ENCODE measurements at regions not wholly inside any gene's neighbourhood (a gene's known extent, or its start where the extent isn't known, plus 50 kb on each side); places are given as distances from the start of the nearest gene placed in this dataset.

DNA sequence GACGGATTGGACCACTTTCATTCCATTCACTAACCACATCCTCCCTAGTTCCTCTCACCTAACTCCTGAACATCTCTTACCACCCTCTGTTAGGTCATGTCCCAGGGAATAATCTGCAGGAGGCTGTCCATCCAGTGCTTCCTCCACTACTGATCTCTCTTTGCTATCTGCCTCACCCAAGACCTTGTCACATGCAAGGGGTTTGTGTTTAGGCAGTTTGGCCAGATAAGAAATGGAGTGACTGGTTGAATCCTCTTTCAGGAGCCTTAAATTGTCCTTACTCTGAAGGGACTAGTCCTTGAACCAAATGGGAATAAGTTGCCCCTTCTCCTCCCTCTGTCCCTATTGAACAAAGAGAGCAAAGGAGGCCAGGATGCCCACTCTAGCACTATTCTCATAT is 249.2 kb upstream of the BTG1 start:
- TF ChIP-seq RARB (CRISPR knock-in tag; IDR thresholded peaks at IDR 0.05) (no peak), ARNTL (CRISPR knock-in tag; IDR thresholded peaks at IDR 0.05; ENCODE audit: borderline replicate concordance, low read depth) (no peak), SNAI2 (CRISPR knock-in tag; IDR thresholded peaks at IDR 0.05) (no peak)
- TF ChIP-seq, protein P1, sequence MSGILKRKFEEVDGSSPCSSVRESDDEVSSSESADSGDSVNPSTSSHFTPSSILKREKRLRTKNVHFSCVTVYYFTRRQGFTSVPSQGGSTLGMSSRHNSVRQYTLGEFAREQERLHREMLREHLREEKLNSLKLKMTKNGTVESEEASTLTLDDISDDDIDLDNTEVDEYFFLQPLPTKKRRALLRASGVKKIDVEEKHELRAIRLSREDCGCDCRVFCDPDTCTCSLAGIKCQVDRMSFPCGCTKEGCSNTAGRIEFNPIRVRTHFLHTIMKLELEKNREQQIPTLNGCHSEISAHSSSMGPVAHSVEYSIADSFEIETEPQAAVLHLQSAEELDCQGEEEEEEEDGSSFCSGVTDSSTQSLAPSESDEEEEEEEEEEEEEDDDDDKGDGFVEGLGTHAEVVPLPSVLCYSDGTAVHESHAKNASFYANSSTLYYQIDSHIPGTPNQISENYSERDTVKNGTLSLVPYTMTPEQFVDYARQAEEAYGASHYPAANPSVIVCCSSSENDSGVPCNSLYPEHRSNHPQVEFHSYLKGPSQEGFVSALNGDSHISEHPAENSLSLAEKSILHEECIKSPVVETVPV (CRISPR knock-in tag; IDR thresholded peaks at IDR 0.05): no peak
- TF ChIP-seq, protein P2, sequence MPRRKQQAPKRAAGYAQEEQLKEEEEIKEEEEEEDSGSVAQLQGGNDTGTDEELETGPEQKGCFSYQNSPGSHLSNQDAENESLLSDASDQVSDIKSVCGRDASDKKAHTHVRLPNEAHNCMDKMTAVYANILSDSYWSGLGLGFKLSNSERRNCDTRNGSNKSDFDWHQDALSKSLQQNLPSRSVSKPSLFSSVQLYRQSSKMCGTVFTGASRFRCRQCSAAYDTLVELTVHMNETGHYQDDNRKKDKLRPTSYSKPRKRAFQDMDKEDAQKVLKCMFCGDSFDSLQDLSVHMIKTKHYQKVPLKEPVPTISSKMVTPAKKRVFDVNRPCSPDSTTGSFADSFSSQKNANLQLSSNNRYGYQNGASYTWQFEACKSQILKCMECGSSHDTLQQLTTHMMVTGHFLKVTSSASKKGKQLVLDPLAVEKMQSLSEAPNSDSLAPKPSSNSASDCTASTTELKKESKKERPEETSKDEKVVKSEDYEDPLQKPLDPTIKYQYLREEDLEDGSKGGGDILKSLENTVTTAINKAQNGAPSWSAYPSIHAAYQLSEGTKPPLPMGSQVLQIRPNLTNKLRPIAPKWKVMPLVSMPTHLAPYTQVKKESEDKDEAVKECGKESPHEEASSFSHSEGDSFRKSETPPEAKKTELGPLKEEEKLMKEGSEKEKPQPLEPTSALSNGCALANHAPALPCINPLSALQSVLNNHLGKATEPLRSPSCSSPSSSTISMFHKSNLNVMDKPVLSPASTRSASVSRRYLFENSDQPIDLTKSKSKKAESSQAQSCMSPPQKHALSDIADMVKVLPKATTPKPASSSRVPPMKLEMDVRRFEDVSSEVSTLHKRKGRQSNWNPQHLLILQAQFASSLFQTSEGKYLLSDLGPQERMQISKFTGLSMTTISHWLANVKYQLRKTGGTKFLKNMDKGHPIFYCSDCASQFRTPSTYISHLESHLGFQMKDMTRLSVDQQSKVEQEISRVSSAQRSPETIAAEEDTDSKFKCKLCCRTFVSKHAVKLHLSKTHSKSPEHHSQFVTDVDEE (CRISPR knock-in tag; IDR thresholded peaks at IDR 0.05): no peak
- TF ChIP-seq, protein P3, sequence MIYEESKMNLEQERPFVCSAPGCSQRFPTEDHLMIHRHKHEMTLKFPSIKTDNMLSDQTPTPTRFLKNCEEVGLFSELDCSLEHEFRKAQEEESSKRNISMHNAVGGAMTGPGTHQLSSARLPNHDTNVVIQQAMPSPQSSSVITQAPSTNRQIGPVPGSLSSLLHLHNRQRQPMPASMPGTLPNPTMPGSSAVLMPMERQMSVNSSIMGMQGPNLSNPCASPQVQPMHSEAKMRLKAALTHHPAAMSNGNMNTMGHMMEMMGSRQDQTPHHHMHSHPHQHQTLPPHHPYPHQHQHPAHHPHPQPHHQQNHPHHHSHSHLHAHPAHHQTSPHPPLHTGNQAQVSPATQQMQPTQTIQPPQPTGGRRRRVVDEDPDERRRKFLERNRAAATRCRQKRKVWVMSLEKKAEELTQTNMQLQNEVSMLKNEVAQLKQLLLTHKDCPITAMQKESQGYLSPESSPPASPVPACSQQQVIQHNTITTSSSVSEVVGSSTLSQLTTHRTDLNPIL (CRISPR knock-in tag; IDR thresholded peaks at IDR 0.05; ENCODE audit: low read depth): no peak

Measured in SK-N-SH treated with all-trans-retinoic acid at 6 μM for 48 hours (cell line).